HG02840 (cell line): ENCODE measurements at regions not wholly inside any gene's neighbourhood (a gene's known extent, or its start where the extent isn't known, plus 50 kb on each side); places are given as distances from the start of the nearest gene placed in this dataset.
"Not testable (repeated sequence)": the region's sequence is repeated elsewhere in the genome, so short reads cannot be mapped to it uniquely, and the experiment has no call there.

Experiments
- ATAC-seq: cut with Tn5 transposase; IDR thresholded peaks from one replicate; pipeline ENCODE4 v1.9.1; 2021; ENCODE audit warnings: mild to moderate bottlenecking, moderate library complexity, moderate number of reproducible peaks; ENCODE audit not compliant: unreplicated experiment, low FRiP score

- no peak for ATAC-seq
Measured at GRCh38 chr13:80189889-80190597, 150.9 kb downstream of the SPRY2 start.

- no peak for ATAC-seq
Measured at GRCh38 chr13:80180740-80181355, 160.1 kb downstream of the SPRY2 start.

DNA sequence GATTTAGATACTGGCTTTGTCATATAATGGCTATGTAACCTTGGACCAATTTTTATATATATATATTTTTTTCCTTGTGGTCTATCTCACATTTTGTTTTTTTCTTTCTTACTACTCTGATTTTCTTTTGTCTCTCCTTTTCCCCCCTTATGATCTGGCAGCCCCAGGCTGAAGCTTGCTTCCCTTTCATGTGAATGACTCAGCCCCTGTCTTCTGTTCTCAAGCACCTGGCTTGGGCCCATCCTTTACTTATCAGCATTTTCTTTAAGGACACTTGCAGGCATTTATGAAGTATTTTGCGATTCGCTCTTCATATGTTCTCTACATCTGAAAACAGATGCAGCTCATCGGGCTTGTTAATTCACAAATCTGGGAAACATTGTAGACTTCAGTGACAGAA is 163.6 kb downstream of the SPRY2 start:
- no peak for ATAC-seq

- ATAC-seq: no peak
Measured at GRCh38 chr13:80173224-80173623, 167.7 kb downstream of the SPRY2 start.

DNA sequence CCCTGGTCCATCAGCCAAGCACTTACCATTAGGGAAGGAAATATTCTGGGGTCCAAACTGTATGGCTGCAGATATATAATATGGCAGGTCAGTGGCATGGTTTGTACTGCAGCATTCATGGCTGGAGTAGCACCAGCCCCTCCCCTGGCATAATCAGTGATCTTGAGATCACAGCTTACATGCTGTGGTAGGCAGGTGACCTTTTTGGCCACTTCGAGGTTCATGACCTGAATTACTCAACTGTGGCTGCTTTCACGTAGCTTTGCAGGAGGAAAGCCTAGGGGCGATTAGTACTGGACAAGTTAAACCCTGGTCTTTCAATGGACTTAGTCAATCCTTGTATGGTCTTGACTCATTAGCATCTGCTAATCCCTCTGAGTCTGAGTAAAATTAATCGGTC is 169.8 kb downstream of the SPRY2 start:
- ATAC-seq: no peak

GRCh38 chr13:80168089-80168850 is 172.7 kb downstream of the SPRY2 start:
- ATAC-seq: no peak

DNA sequence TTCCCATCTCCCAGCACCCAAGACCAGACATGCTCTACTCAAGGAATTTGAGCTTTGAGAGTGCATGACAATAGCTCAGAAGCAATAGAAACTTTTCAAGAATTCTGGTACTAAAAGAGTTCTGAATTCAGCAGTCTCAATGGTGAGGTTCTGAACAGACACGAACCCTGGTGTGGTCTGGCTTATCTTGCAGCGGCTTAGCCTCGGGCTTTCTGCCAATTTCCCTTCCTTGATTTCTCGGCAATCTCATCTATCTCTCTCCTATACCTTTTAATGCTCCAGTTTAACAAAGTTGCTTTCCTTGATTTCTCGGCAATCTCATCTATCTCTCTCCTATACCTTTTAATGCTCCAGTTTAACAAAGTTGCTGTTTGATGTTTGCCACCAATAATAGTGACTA is 174.6 kb downstream of the SPRY2 start:
- no peak for ATAC-seq

GRCh38 chr13:80164462-80164861 is 176.5 kb downstream of the SPRY2 start:
- no peak for ATAC-seq

DNA sequence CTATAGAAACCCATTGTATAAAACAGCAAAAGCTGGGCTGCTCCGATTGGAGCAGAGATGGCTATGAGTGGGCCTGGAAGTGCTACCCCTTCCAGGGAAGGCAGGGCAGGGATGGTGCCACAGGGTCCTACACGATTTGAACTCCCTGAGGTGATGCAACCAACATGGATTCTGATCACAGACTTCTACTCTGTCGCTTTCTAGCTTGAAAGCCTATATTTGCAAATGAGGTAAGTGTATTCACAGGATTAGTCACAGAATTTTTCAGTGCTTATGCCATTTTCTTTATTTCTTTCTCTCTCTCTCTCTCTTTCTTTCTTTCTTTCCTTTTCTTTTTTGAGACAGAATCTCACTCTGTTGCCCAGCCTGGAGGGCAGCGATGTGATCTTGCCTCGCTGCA is 179.0 kb downstream of the SPRY2 start:
- no peak for ATAC-seq

DNA sequence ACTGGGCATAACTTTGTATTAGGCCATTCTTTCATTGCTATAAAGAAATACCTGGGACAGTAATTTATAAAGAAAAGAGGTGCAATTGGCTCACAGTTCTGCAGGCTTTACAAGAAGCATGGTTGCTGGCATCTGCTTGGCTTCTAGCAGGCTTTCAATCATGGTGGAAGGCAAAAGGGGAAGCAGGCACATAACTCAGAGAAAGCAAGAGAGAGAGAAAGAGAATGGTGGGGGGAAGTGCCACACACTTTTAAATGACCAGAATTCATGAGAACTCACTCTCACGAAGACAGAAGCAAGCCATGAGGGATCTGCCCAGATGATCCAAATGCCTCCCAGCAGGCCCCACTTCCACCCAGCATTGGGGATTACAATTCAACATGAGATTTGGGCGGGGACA is 179.7 kb downstream of the SPRY2 start:
- no peak for ATAC-seq

- ATAC-seq: no peak
Measured at GRCh38 chr13:80160110-80160509, 180.8 kb downstream of the SPRY2 start.

- no peak for ATAC-seq
Measured at GRCh38 chr13:80157261-80157932, 183.5 kb downstream of the SPRY2 start.

- ATAC-seq: not testable (repeated sequence)
Measured at GRCh38 chr13:80152142-80152541, 188.8 kb downstream of the SPRY2 start.

GRCh38 chr13:80151016-80151415 is 189.9 kb downstream of the SPRY2 start:
- ATAC-seq: no peak

DNA sequence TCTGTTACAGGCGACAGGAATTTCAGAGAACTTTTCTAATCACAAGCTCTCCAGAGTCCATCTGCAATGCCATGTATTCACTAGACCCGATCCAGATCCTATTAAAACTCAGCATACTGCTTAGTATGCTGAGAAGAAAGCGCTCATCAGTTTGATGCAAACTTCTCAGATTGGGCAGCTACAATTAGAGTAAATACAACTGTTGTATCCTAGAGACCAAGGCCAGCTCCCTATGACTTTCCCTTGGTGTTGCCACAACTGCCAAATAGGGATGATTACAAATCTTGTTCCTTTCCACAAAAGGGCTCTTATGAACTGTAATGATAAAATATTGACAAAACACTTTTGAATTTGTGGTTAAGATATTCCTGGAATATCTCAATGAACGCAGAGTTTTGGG is 191.2 kb downstream of the SPRY2 start:
- no peak for ATAC-seq

DNA sequence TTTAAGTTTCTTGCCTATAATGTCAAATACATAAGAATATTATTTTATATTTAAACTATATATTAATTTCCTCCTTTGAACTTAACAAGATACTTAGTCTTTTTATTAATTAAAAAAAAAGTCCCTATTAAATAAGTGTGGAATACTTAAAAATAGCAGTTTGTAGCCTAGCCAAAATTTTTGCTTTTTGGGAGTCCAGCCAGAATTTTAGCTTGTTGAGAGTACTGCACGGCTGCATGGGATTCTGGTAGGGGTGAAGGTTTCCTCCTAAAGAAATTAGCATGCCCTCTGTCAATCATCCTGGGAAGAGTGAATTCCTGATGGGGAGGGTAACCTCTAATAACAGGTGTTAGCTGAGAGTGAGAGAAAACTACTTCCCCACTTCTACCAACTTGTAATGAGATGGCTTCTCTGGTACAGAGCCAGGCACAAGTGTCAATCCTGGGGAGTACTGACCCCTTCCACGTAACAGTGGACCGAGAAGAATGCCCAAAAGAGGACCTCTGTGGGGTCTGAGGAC is 195.7 kb downstream of the SPRY2 start:
- ATAC-seq: no peak

GRCh38 chr13:80144493-80144892 is 196.4 kb downstream of the SPRY2 start:
- ATAC-seq: no peak

- no peak for ATAC-seq
Measured at GRCh38 chr13:80141123-80141849, 199.6 kb downstream of the SPRY2 start.

GRCh38 chr13:80140685-80141084 is 200.2 kb downstream of the SPRY2 start:
- no peak for ATAC-seq

GRCh38 chr13:80139196-80139595 is 201.7 kb downstream of the SPRY2 start:
- no peak for ATAC-seq
